AG04450 (cell line): ENCODE measurements at regions not wholly inside any gene's neighbourhood (a gene's known extent, or its start where the extent isn't known, plus 50 kb on each side); places are given as distances from the start of the nearest gene placed in this dataset.
"Not testable (repeated sequence)": the region's sequence is repeated elsewhere in the genome, so short reads cannot be mapped to it uniquely, and the experiment has no call there.

Source experiments
- CTCF ChIA-PET: fragments of 300-600, 350-600 bp; formaldehyde crosslinking; extraction: SDS; loops from one replicate; lab custom pipeline; 2022; ENCODE audit warnings: antibody characterized with exemption, inconsistent platforms; lab: Charles Lee
- POLR2A ChIA-PET: fragments of 350-600 bp; formaldehyde crosslinking; extraction: SDS; loops from one replicate; lab custom pipeline; 2021; ENCODE audit warnings: antibody characterized with exemption, inconsistent platforms; lab: Yijun Ruan, JAX
- DNase-seq: peaks from one replicate; pipeline ENCODE4 v3.0.0-alpha.2; 2011; ENCODE audit warnings: low read depth, low spot score
- H3K27ac ChIP-seq: one replicate; pipeline ENCODE4 v1.5.1; 2012; ENCODE audit warnings: low read depth, low read length, control low read depth
- H3K27me3 ChIP-seq: one replicate; pipeline ENCODE4 v1.6.0; 2012; ENCODE audit warnings: low read length; ENCODE audit not compliant: control insufficient read depth, insufficient read depth
- H3K4me3 ChIP-seq: 2 replicates; pipeline ENCODE4 v1.5.1; 2011; ENCODE audit warnings: mild to moderate bottlenecking, low read depth, low read length, control low read depth
- H3K9me3 ChIP-seq: 2 replicates; pipeline ENCODE4 v1.5.1; 2012; ENCODE audit warnings: low read length; ENCODE audit not compliant: control insufficient read depth, insufficient read depth
- CTCF ChIP-seq: IDR thresholded peaks from 2 replicates; pipeline ENCODE4 v1.5.1; 2011; ENCODE audit warnings: low read depth, low read length, control low read depth, inconsistent platforms

- Histone ChIP-seq H3K9me3 (no peaks in the 10 kb centered on the region), H3K27me3 (no peaks in the 10 kb centered on the region), H3K27ac (no peak overlapping the region), H3K4me3 (no peak overlapping the region)
- ChIA-PET CTCF (no interaction called here), POLR2A (no interaction called here)
- no peak for DNase-seq
- TF ChIP-seq CTCF, result no peak
These were observed 107.3 kb upstream of the RAI2 start for GRCh38 chrX:17968367-17968766.

- Histone ChIP-seq H3K27me3 (no peaks in the 10 kb centered on the region), H3K9me3 (no peaks in the 10 kb centered on the region), H3K4me3 (no peak overlapping the region), H3K27ac (no peak overlapping the region)
- no peak for DNase-seq
- no peak for TF ChIP-seq CTCF
- CTCF ChIA-PET, result no interaction called here
- POLR2A ChIA-PET, result no interaction called here
These were observed 106.8 kb upstream of the RAI2 start for GRCh38 chrX:17967888-17968287.

GRCh38 chrX:17964871-17965270 is 103.8 kb upstream of the RAI2 start:
- H3K4me3 ChIP-seq, result no peak overlapping the region
- ChIA-PET CTCF (no interaction called here), POLR2A (no interaction called here)
- no peak for TF ChIP-seq CTCF
- no peaks in the 10 kb centered on the region for H3K27me3 ChIP-seq
- no peak for DNase-seq
- H3K27ac ChIP-seq, result no peak overlapping the region
- no peaks in the 10 kb centered on the region for H3K9me3 ChIP-seq

- CTCF ChIA-PET, result no interaction called here
- Histone ChIP-seq H3K9me3 (no peaks in the 10 kb centered on the region), H3K27me3 (no peaks in the 10 kb centered on the region), H3K4me3 (no peak overlapping the region), H3K27ac (no peak overlapping the region)
- POLR2A ChIA-PET, result no interaction called here
- TF ChIP-seq CTCF, result no peak
- DNase-seq, result no peak
These were observed 99.8 kb upstream of the RAI2 start for GRCh38 chrX:17960891-17961290.

- peak; percentile 52 for TF ChIP-seq CTCF
- POLR2A ChIA-PET, result no interaction called here
- no peak overlapping the region for H3K27ac ChIP-seq
- no peaks in the 10 kb centered on the region for H3K27me3 ChIP-seq
- DNase-seq, result no peak
- H3K4me3 ChIP-seq, result no peak overlapping the region
- CTCF ChIA-PET, result interaction anchor here (0.7 to 2.3 kb wide), 4 partner anchors 11 to 433 kb away, joined by 3 to 15 read pairs (median 4); no protein-coding TSS in a partner anchor
- no peaks in the 10 kb centered on the region for H3K9me3 ChIP-seq
These were observed 83.9 kb upstream of the RAI2 start for GRCh38 chrX:17944833-17945497.

GRCh38 chrX:17941171-17941570 is 80.1 kb upstream of the RAI2 start:
- CTCF ChIA-PET, result not testable (repeated sequence)

More at GRCh38 chrX:17941171-17941570, 80.1 kb upstream of the RAI2 start:
- H3K27ac ChIP-seq, H3K9me3 ChIP-seq, H3K4me3 ChIP-seq, POLR2A ChIA-PET, DNase-seq, H3K27me3 ChIP-seq: not testable (repeated sequence)
